OCI-LY3 (cell line): ENCODE measurements at regions not wholly inside any gene's neighbourhood (a gene's known extent, or its start where the extent isn't known, plus 50 kb on each side); places are given as distances from the start of the nearest gene placed in this dataset.

Source experiments
- H2AFZ ChIP-seq: fragments of 200-600, 300-600 bp; shearing (Covaris generic); 2 replicates; pipeline ENCODE4 v1.6.0; 2014; ENCODE audit warnings: antibody characterized with exemption, low read depth, low read length
- H3K27ac ChIP-seq: fragments of 200-600, 300-600 bp; sonication (generic); 2 replicates; pipeline ENCODE4 v1.5.1; 2014; ENCODE audit warnings: mild to moderate bottlenecking, low read length, moderate library complexity, mixed read lengths
- H3K27me3 ChIP-seq: fragments of 200-600, 300-600 bp; sonication (generic); 2 replicates; pipeline ENCODE4 v1.6.1; 2014; ENCODE audit warnings: low read depth, low read length, mixed read lengths
- H3K36me3 ChIP-seq: fragments of 200-600, 300-600 bp; sonication (generic); replicated peaks from 2 replicates; pipeline ENCODE3; 2014; ENCODE audit warnings: low read depth, low read length, mixed read lengths
- H3K4me1 ChIP-seq: fragments of 300-600, 200-600 bp; sonication (generic); 2 replicates; pipeline ENCODE4 v1.6.1; 2014; ENCODE audit warnings: low read length, mixed read lengths
- H3K4me2 ChIP-seq: fragments of 200-600, 300-600 bp; sonication (generic); 2 replicates; pipeline ENCODE4 v1.6.1; 2014; ENCODE audit warnings: low read length, mixed read lengths
- H3K4me3 ChIP-seq: fragments of 300-600, 200-600 bp; sonication (generic); 2 replicates; pipeline ENCODE4 v1.5.1; 2014; ENCODE audit warnings: antibody characterized with exemption, mild to moderate bottlenecking, low read length, moderate library complexity
- H3K79me2 ChIP-seq: fragments of 300-600, 200-600 bp; shearing (Covaris generic); 2 replicates; pipeline ENCODE4 v1.6.1; 2014; ENCODE audit warnings: mild to moderate bottlenecking, low read length, mixed read lengths
- H3K9ac ChIP-seq: fragments of 300-600, 200-600 bp; shearing (Covaris generic); 2 replicates; pipeline ENCODE4 v1.6.0; 2014; ENCODE audit warnings: mild to moderate bottlenecking, low read length, moderate library complexity
- H3K9me3 ChIP-seq: fragments of 200-600, 300-600 bp; shearing (Covaris generic); 2 replicates; pipeline ENCODE4 v1.6.1; 2014; ENCODE audit warnings: low read length, mixed read lengths; ENCODE audit not compliant: insufficient read depth
- H4K20me1 ChIP-seq: fragments of 200-600, 300-600 bp; sonication (generic); 2 replicates; pipeline ENCODE4 v1.6.1; 2016; ENCODE audit warnings: low read length, mixed read lengths; ENCODE audit not compliant: insufficient read depth
- EZH2phosphoT487 ChIP-seq: fragments of 200-600 bp; shearing (Covaris generic); IDR thresholded peaks from 2 replicates; pipeline ENCODE4 v1.6.1; 2018; ENCODE audit warnings: antibody characterized with exemption, mixed run types, low read depth
- TF ChIP-seq, protein P1 (sequence below): fragments of 200-600, 300-600 bp; sonication (generic); IDR thresholded peaks from 2 replicates; pipeline ENCODE4 v1.5.1; 2014; ENCODE audit warnings: antibody characterized with exemption, low read length, low read depth

DNA sequence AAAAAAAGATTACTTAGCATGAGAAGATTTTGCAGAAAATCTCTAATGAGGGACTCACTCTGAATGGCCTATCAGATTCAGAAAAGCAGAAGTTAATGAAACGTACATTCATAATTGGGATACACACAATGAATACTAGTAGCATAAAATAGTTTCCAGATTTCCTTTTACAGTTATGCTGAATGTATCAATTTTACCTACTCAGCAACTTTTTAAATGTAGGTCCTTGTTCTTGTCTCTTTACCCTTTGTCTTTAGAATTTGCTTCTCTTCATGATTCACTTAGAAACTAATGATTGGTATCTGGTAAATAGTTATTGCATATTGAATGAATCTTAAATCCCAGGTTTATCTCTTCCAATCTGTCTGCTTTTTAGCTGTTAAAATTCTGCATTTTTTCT, 458.8 kb downstream of the DSC3 start:
- TF ChIP-seq, protein P1, sequence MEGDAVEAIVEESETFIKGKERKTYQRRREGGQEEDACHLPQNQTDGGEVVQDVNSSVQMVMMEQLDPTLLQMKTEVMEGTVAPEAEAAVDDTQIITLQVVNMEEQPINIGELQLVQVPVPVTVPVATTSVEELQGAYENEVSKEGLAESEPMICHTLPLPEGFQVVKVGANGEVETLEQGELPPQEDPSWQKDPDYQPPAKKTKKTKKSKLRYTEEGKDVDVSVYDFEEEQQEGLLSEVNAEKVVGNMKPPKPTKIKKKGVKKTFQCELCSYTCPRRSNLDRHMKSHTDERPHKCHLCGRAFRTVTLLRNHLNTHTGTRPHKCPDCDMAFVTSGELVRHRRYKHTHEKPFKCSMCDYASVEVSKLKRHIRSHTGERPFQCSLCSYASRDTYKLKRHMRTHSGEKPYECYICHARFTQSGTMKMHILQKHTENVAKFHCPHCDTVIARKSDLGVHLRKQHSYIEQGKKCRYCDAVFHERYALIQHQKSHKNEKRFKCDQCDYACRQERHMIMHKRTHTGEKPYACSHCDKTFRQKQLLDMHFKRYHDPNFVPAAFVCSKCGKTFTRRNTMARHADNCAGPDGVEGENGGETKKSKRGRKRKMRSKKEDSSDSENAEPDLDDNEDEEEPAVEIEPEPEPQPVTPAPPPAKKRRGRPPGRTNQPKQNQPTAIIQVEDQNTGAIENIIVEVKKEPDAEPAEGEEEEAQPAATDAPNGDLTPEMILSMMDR = no peak
- no peak for TF ChIP-seq EZH2phosphoT487
- H3K79me2 ChIP-seq = no peaks in the 10 kb centered on the region
- H3K4me2 ChIP-seq = no peak overlapping the region
- H3K36me3 ChIP-seq = no peaks in the 10 kb centered on the region
- no peaks in the 10 kb centered on the region for H3K27me3 ChIP-seq
- H3K4me3 ChIP-seq = no peak overlapping the region
- no peak overlapping the region for H3K27ac ChIP-seq
- H4K20me1 ChIP-seq = no peaks in the 10 kb centered on the region
- H2AFZ ChIP-seq = no peak overlapping the region
- no peak overlapping the region for H3K9ac ChIP-seq
- H3K9me3 ChIP-seq = no peaks in the 10 kb centered on the region
- no peaks in the 10 kb centered on the region for H3K4me1 ChIP-seq

DNA sequence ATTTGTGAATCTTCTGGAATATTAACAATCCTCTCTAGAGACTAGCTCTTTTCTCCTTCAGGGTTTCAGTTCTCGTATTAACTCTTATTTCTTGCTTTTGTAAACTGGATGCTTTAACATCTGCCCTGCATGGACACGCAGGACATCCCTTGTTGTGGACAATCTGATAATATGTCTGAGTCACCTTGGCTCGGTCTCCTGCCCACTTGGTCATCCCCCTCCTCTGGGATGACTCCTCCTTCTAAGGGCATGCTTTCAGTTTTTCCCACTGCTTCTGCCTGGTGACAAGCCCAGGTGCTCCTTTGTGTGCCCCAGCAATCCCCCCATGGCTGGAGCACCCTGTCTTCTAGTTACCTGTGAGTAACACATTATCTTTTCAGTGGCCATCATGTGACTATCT, 460.5 kb downstream of the DSC3 start:
- no peaks in the 10 kb centered on the region for H3K27me3 ChIP-seq
- no peak overlapping the region for H2AFZ ChIP-seq

DNA sequence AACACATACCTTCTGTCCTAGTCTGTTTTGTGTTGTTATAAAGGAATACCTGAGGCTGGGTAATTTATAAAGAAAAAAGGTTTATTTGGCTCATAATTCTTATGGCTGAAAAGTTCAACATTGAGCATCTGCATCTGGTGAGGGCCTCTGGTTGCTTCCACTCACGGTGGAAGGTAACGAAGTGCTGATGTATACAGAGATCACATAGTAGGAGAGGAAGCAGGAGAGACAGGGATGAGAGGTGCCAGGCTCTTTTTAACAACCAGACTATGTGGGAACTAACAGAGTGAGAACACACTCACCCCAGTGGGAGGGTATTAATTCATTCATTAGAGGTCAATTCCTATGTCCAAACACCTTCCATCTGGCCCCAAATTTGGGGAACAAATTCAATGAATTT, 463.8 kb downstream of the DSC3 start:
- no peak overlapping the region for H3K27ac ChIP-seq
- no peaks in the 10 kb centered on the region for H3K79me2 ChIP-seq
- no peaks in the 10 kb centered on the region for H4K20me1 ChIP-seq
- no peaks in the 10 kb centered on the region for H3K9me3 ChIP-seq
- H3K4me1 ChIP-seq = no peaks in the 10 kb centered on the region
- no peaks in the 10 kb centered on the region for H3K36me3 ChIP-seq
- no peaks in the 10 kb centered on the region for H3K27me3 ChIP-seq
- no peak overlapping the region for H3K9ac ChIP-seq
- H3K4me2 ChIP-seq = no peak overlapping the region
- no peak overlapping the region; the same call in 1 of the 2 replicates for H2AFZ ChIP-seq
- TF ChIP-seq, protein P1 = no peak
- TF ChIP-seq EZH2phosphoT487 = no peak
- no peak overlapping the region for H3K4me3 ChIP-seq

More for the DNA sequence above, 460.5 kb downstream of the DSC3 start:
- no peaks in the 10 kb centered on the region for H3K36me3 ChIP-seq
- no peak overlapping the region for H3K4me3 ChIP-seq
- no peaks in the 10 kb centered on the region for H3K79me2 ChIP-seq
- no peaks in the 10 kb centered on the region for H3K9me3 ChIP-seq
- H3K9ac ChIP-seq = no peak overlapping the region
- H3K4me1 ChIP-seq = no peaks in the 10 kb centered on the region
- no peak for TF ChIP-seq EZH2phosphoT487
- TF ChIP-seq, protein P1 = no peak
- H4K20me1 ChIP-seq = no peaks in the 10 kb centered on the region
- no peak overlapping the region for H3K27ac ChIP-seq
- H3K4me2 ChIP-seq = no peak overlapping the region

DNA sequence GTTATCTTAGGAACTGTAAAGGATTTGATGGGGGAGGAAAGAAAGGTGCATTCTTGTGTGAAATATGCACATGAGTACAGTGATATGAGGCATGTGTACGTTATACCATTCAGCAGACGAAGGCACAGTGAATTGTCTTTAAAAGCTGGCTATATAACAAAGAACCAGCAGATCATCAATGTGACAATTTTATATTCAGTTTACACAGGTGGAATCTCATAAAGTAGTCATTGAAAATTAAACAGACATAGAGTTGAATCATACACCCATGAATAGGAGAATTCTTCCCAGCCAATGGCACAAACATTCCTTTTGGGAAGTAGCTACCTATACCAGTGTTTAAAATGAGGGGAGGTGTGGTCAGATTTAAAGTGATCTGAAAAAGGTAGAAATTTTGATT, 470.3 kb downstream of the DSC3 start:
- Histone ChIP-seq H2AFZ (no peak overlapping the region), H3K9me3 (no peaks in the 10 kb centered on the region), H3K9ac (no peak overlapping the region), H3K27ac (no peak overlapping the region), H3K4me1 (no peaks in the 10 kb centered on the region), H3K79me2 (no peaks in the 10 kb centered on the region), H3K36me3 (no peaks in the 10 kb centered on the region), H3K4me3 (no peak overlapping the region), H3K27me3 (no peaks in the 10 kb centered on the region), H3K4me2 (no peak overlapping the region), H4K20me1 (no peaks in the 10 kb centered on the region)
- no peak for TF ChIP-seq EZH2phosphoT487
- TF ChIP-seq, protein P1 = no peak
